Kidney (tissue), 13 donors: ENCODE measurements at regions not wholly inside any gene's neighbourhood (a gene's known extent, or its start where the extent isn't known, plus 50 kb on each side); places are given as distances from the start of the nearest gene placed in this dataset.

ENCODE experiments used
- DNase-seq, 5 donors: peaks; one replicate each; pipeline ENCODE4 v3.0.0-alpha.2; 2013 to 2020
- FAIRE-seq: peaks from 2 replicates; lab custom pipeline; 2012; peaks lifted over from hg19 to GRCh38; lab: Jason Lieb, UNC
- H3K27ac ChIP-seq, 2 donors: one replicate each; pipeline ENCODE4 v1.7.0; 2013; ENCODE audit warnings: low read depth in 2 of 2, low read length in 2 of 2, inconsistent platforms in 1 of 2
- H3K27me3 ChIP-seq: one replicate; pipeline ENCODE4 v1.7.1; 2013; ENCODE audit warnings: low read length, inconsistent platforms; ENCODE audit not compliant: control insufficient read depth, insufficient read depth
- H3K36me3 ChIP-seq, 3 donors: one replicate each; pipeline versions ENCODE4 v1.7.0 to v1.7.1; 2013; ENCODE audit warnings: low read length in 3 of 3, control low read depth in 1 of 3, inconsistent platforms in 1 of 3; ENCODE audit not compliant: insufficient read depth in 3 of 3, control insufficient read depth in 2 of 3
- H3K4me1 ChIP-seq, 3 donors: one replicate each; pipeline versions ENCODE4 v1.7.0 to v1.7.1; 2013; ENCODE audit warnings: low read length in 3 of 3, inconsistent platforms in 1 of 3, low read depth in 1 of 3; ENCODE audit not compliant: control insufficient read depth in 2 of 3, insufficient read depth in 2 of 3
- H3K4me3 ChIP-seq, 3 donors: one replicate each; pipeline versions ENCODE4 v1.7.0 to v1.8.1; 2013; ENCODE audit warnings: low read length in 3 of 3, control low read depth in 1 of 3, inconsistent platforms in 1 of 3
- H3K9ac ChIP-seq, 3 donors: one replicate each; pipeline versions ENCODE4 v1.7.0 to v1.7.1; 2013; ENCODE audit warnings: low read length in 3 of 3, control low read depth in 1 of 3, inconsistent platforms in 1 of 3
- H3K9me3 ChIP-seq, 3 donors: one replicate each; pipeline versions ENCODE4 v1.7.0 to v1.7.1; 2013; ENCODE audit warnings: low read length in 3 of 3, control low read depth in 1 of 3, inconsistent platforms in 1 of 3; ENCODE audit not compliant: control insufficient read depth in 2 of 3, insufficient read depth in 1 of 3
- intact Hi-C: fragments of 100-400 bp; cut with DNase I; formaldehyde crosslinking; loops from one replicate; pipeline ENCODE4 v1.11.1; 2022
- TF ChIP-seq, protein P1 (sequence below): IDR thresholded peaks from 3 replicates; pipeline ENCODE4 v1.5.1; 2012; ENCODE audit warnings: mild to moderate bottlenecking, moderate library complexity, borderline replicate concordance; ENCODE audit not compliant: insufficient read depth; ENCODE audit errors: extremely low read depth
- donor health status: control.
- donor health status: control.
- donor health status: control.
- donor health status: control.
- donor health status: control.
- donor health status: DM: yes; HTN: yes; CAD: no.
- donor health status: Normal renal cell carcinoma (clear cell type).

GRCh38 chr6:134821397-134821796, 128.5 kb downstream of the ALDH8A1 start:
- Histone ChIP-seq H3K27ac (peak overlapping the region in 1 of 2 donors; percentile 26), H3K36me3 (no peaks in the 10 kb centered on the region), H3K4me3 (no peak overlapping the region), H3K9me3 (no peaks in the 10 kb centered on the region), H3K4me1 (peaks cover 0 to 27% (median 6%) of the 10 kb centered on the region in 3 donors), H3K27me3 (no peaks in the 10 kb centered on the region), H3K9ac (peak overlapping the region in 1 of 3 donors; percentile 20)
- FAIRE-seq = no peak
- intact Hi-C loops = loop anchor here (10.0 kb wide), 1 partner anchor 647 kb away; no protein-coding TSS in a partner anchor
- no peak for DNase-seq
- TF ChIP-seq, protein P1, sequence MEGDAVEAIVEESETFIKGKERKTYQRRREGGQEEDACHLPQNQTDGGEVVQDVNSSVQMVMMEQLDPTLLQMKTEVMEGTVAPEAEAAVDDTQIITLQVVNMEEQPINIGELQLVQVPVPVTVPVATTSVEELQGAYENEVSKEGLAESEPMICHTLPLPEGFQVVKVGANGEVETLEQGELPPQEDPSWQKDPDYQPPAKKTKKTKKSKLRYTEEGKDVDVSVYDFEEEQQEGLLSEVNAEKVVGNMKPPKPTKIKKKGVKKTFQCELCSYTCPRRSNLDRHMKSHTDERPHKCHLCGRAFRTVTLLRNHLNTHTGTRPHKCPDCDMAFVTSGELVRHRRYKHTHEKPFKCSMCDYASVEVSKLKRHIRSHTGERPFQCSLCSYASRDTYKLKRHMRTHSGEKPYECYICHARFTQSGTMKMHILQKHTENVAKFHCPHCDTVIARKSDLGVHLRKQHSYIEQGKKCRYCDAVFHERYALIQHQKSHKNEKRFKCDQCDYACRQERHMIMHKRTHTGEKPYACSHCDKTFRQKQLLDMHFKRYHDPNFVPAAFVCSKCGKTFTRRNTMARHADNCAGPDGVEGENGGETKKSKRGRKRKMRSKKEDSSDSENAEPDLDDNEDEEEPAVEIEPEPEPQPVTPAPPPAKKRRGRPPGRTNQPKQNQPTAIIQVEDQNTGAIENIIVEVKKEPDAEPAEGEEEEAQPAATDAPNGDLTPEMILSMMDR = no peak

GRCh38 chr6:134819863-134820800, 129.8 kb downstream of the ALDH8A1 start:
- Histone ChIP-seq H3K4me1 (peaks cover 0 to 27% (median 6%) of the 10 kb centered on the region in 3 donors), H3K4me3 (no peak overlapping the region), H3K9me3 (no peaks in the 10 kb centered on the region), H3K27me3 (no peaks in the 10 kb centered on the region), H3K9ac (no peak overlapping the region), H3K36me3 (no peaks in the 10 kb centered on the region), H3K27ac (no peak overlapping the region)
- no peak for FAIRE-seq
- intact Hi-C loops = loop anchor here (10.0 kb wide), 1 partner anchor 645 kb away; no protein-coding TSS in a partner anchor
- TF ChIP-seq, protein P1 = no peak
- no peak for DNase-seq

DNA sequence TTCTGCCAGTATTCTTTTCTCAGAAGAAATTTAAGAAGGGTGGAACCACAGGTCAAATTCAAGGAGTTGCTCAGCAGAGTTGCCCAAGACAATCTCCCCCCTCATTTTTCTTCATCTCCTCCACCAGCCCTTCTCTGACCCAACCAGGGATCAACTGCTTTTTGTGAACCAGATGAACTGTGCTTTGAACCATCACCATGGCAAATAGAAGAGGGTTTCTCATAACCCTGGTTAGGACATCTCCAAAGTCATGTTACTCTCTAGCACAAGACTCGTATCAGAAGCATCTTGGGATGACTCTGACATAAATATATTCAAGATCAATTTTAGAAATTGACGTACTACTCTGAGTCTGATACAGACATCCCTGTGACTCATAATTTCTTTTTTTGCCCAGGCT, 130.7 kb downstream of the ALDH8A1 start:
- TF ChIP-seq, protein P1 = no peak
- H3K4me3 ChIP-seq = no peak overlapping the region
- intact Hi-C loops = no loop called here

More for the DNA sequence above, 130.7 kb downstream of the ALDH8A1 start:
- no peak for FAIRE-seq
- DNase-seq = no peak
- no peaks in the 10 kb centered on the region for H3K9me3 ChIP-seq
- H3K27me3 ChIP-seq = no peaks in the 10 kb centered on the region
- H3K4me1 ChIP-seq = peaks cover 0 to 27% (median 6%) of the 10 kb centered on the region in 3 donors
- no peak overlapping the region for H3K9ac ChIP-seq
- no peak overlapping the region for H3K27ac ChIP-seq
- no peaks in the 10 kb centered on the region for H3K36me3 ChIP-seq
